Gastroesophageal sphincter (tissue), 4 donors: ENCODE measurements at regions not wholly inside any gene's neighbourhood (a gene's known extent, or its start where the extent isn't known, plus 50 kb on each side); places are given as distances from the start of the nearest gene placed in this dataset.

Source experiments
- ATAC-seq: fragments of 150-250 bp; one replicate; pipeline ENCODE4 v1.9.1; 2016; ENCODE audit warnings: mild to moderate bottlenecking, moderate library complexity
- H3K27ac ChIP-seq, 4 donors: fragments of 200-600 bp; sonication (generic) in 3 of 4; 1 replicate in 3 of 4; 2 replicates in 1 of 4; pipeline ENCODE4 v1.5.1; 2016 to 2019
- H3K27me3 ChIP-seq: fragments of 200-600 bp; sonication (generic); one replicate; pipeline ENCODE4 v1.5.1; 2019
- H3K36me3 ChIP-seq, 2 donors: fragments of 200-600 bp; sonication (generic); one replicate each; pipeline ENCODE4 v1.5.1; 2019; ENCODE audit warnings: control low read depth in 1 of 2
- H3K4me1 ChIP-seq, 3 donors: fragments of 200-600 bp; sonication (generic); 1 replicate in 2 of 3; 2 replicates in 1 of 3; pipeline ENCODE4 v1.5.1; 2016 to 2019; ENCODE audit warnings: control low read depth in 2 of 3
- H3K4me3 ChIP-seq, 2 donors: fragments of 200-600 bp; sonication (generic); one replicate each; pipeline ENCODE4 v1.5.1; 2019; ENCODE audit warnings: mild to moderate bottlenecking in 1 of 2, moderate library complexity in 1 of 2
- H3K9me3 ChIP-seq, 3 donors: fragments of 200-600 bp; sonication (generic); one replicate each; pipeline ENCODE4 v1.5.1; 2017 to 2019; ENCODE audit warnings: control low read depth in 2 of 3
- CTCF ChIP-seq, 4 experiments: fragments of 200-600 bp in 2 of 4; fragments of 450-650 bp in 2 of 4; sonication (generic) in 1 of 4; IDR thresholded peaks; one replicate each; pipeline ENCODE4 v1.5.1; 2017 to 2019; ENCODE audit warnings: antibody characterized with exemption in 4 of 4, mild to moderate bottlenecking in 2 of 4, moderate library complexity in 2 of 4
- EP300 ChIP-seq: sonication (generic); formaldehyde crosslinking; IDR thresholded peaks from one replicate; pipeline ENCODE4 v1.6.1; 2017; ENCODE audit warnings: antibody characterized with exemption, mild to moderate bottlenecking
- POLR2A ChIP-seq, 2 donors: fragments of 450-650 bp; IDR thresholded peaks; one replicate each; pipeline ENCODE4 v1.6.1; 2017; ENCODE audit warnings: antibody characterized with exemption in 2 of 2, mild to moderate bottlenecking in 2 of 2, moderate library complexity in 1 of 2
- POLR2AphosphoS5 ChIP-seq: sonication (generic); formaldehyde crosslinking; IDR thresholded peaks from one replicate; pipeline ENCODE4 v1.6.1; 2017; ENCODE audit warnings: antibody characterized with exemption
- WGBS, 2 donors: methylation state at CpG; one replicate each; pipeline ENCODE4 v1.1.5; 2018; ENCODE audit warnings: low coverage in 1 of 2; 5-methylcytosine and 5-hydroxymethylcytosine counted together

- WGBS, 2 donors = 78 to 87% methylated on average over 4 of the region's 4 CpGs
- no peaks in the 10 kb centered on the region for H3K9me3 ChIP-seq
- no peak for ATAC-seq
- no peaks in the 10 kb centered on the region for H3K27me3 ChIP-seq
- H3K27ac ChIP-seq = no peak overlapping the region
- no peak for TF ChIP-seq EP300
- no peak for TF ChIP-seq POLR2AphosphoS5
- no peak for TF ChIP-seq CTCF (IDR thresholded peaks at IDR 0.05)
- no peak for TF ChIP-seq POLR2A (IDR thresholded peaks at IDR 0.05)
- peaks cover 0 to 12% of the 10 kb centered on the region in 2 donors for H3K36me3 ChIP-seq
- H3K4me1 ChIP-seq = no peaks in the 10 kb centered on the region
- no peak overlapping the region for H3K4me3 ChIP-seq
Observed at GRCh38 chr17:68184816-68185436, 62.9 kb upstream of the AMZ2 start.

GRCh38 chr17:68185820-68186219 lies 62.0 kb upstream of the AMZ2 start:
- no peak overlapping the region for H3K4me3 ChIP-seq
- H3K4me1 ChIP-seq = no peaks in the 10 kb centered on the region
- ATAC-seq = no peak
- no peaks in the 10 kb centered on the region for H3K27me3 ChIP-seq
- no peaks in the 10 kb centered on the region for H3K9me3 ChIP-seq
- TF ChIP-seq CTCF (IDR thresholded peaks at IDR 0.05) (no peak), POLR2A (IDR thresholded peaks at IDR 0.05) (no peak), POLR2AphosphoS5 (no peak), EP300 (no peak)
- H3K36me3 ChIP-seq = peaks cover 0 to 8% of the 10 kb centered on the region in 2 donors
- 100% methylated on average over 2 of the region's 2 CpGs; no CpG with 5 or more reads in 1 of the 2 donors for WGBS, 2 donors
- H3K27ac ChIP-seq = no peak overlapping the region

- H3K36me3 ChIP-seq = no peaks in the 10 kb centered on the region
- no peaks in the 10 kb centered on the region for H3K9me3 ChIP-seq
- 85% methylated on average over 4 of the region's 4 CpGs for WGBS, 2 donors
- H3K27ac ChIP-seq = no peak overlapping the region
- no peak for ATAC-seq
- H3K4me3 ChIP-seq = no peak overlapping the region
- peaks cover 17% of the 10 kb centered on the region for H3K27me3 ChIP-seq
- no peak for TF ChIP-seq POLR2A (IDR thresholded peaks at IDR 0.05)
- TF ChIP-seq CTCF (IDR thresholded peaks at IDR 0.05) = no peak
- TF ChIP-seq POLR2AphosphoS5 = no peak
- TF ChIP-seq EP300 = no peak
- no peaks in the 10 kb centered on the region for H3K4me1 ChIP-seq
Observed at GRCh38 chr17:68190495-68190894, 57.3 kb upstream of the AMZ2 start.

GRCh38 chr17:68195667-68196393 lies 52.0 kb upstream of the AMZ2 start:
- peak overlapping the region in 1 of 2 donors; percentile 47 for H3K4me3 ChIP-seq
- H3K9me3 ChIP-seq = no peaks in the 10 kb centered on the region
- TF ChIP-seq EP300 = no peak
- TF ChIP-seq POLR2AphosphoS5 = no peak
- TF ChIP-seq POLR2A (IDR thresholded peaks at IDR 0.05) = no peak
- no peak for TF ChIP-seq CTCF (IDR thresholded peaks at IDR 0.05)
- H3K27ac ChIP-seq = no peak overlapping the region
- peaks cover 0 to 52% (median 43%) of the 10 kb centered on the region in 3 donors for H3K4me1 ChIP-seq
- no peak for ATAC-seq
- H3K27me3 ChIP-seq = peaks cover 70% of the 10 kb centered on the region
- no CpG with 5 or more reads among the region's 27 CpGs for WGBS, 2 donors
- no peaks in the 10 kb centered on the region for H3K36me3 ChIP-seq
